CD14-positive monocyte (primary cell): ENCODE measurements at regions not wholly inside any gene's neighbourhood (a gene's known extent, or its start where the extent isn't known, plus 50 kb on each side); places are given as distances from the start of the nearest gene placed in this dataset.

ENCODE experiments used
- DNase-seq, 3 donors: peaks; one replicate each; pipeline ENCODE4 v3.0.0-alpha.2; 2011 to 2022
- H2AFZ ChIP-seq: 2 replicates; pipeline ENCODE4 v1.6.0; 2012; ENCODE audit warnings: mild to moderate bottlenecking, low read depth, low read length, inconsistent platforms; ENCODE audit not compliant: insufficient read depth, poor library complexity, severe bottlenecking
- H3K27ac ChIP-seq, 2 donors: 1 replicate in 1 of 2; 2 replicates in 1 of 2; pipeline ENCODE4 v1.5.1; 2012 to 2013; ENCODE audit warnings: low read length in 2 of 2, control low read depth in 1 of 2, inconsistent platforms in 1 of 2, low read depth in 1 of 2, mild to moderate bottlenecking in 1 of 2
- H3K27me3 ChIP-seq, 2 donors: one replicate each; pipeline versions ENCODE4 v1.6.0 to v1.6.1; 2011 to 2013; ENCODE audit warnings: low read length in 2 of 2; ENCODE audit not compliant: control insufficient read depth in 2 of 2, insufficient read depth in 2 of 2
- H3K36me3 ChIP-seq, 2 donors: replicated peaks in 1 of 2; 1 replicate in 1 of 2; 2 replicates in 1 of 2; pipeline versions ENCODE4 v1.5.1 to v1.6.1; 2012 to 2013; ENCODE audit warnings: low read length in 2 of 2, control low read depth in 1 of 2, inconsistent platforms in 1 of 2, mild to moderate bottlenecking in 1 of 2; ENCODE audit not compliant: insufficient read depth in 2 of 2, control insufficient read depth in 1 of 2
- H3K4me1 ChIP-seq, 2 donors: 1 replicate in 1 of 2; 2 replicates in 1 of 2; pipeline versions ENCODE4 v1.5.1 to v1.6.1; 2012 to 2013; ENCODE audit warnings: low read length in 2 of 2, control low read depth in 1 of 2, inconsistent platforms in 1 of 2, mild to moderate bottlenecking in 1 of 2, moderate library complexity in 1 of 2; ENCODE audit not compliant: insufficient read depth in 2 of 2, control insufficient read depth in 1 of 2
- H3K4me2 ChIP-seq: replicated peaks from 2 replicates; pipeline ENCODE3; 2012; ENCODE audit warnings: low read length, moderate library complexity, mild to moderate bottlenecking; ENCODE audit not compliant: poor library complexity, severe bottlenecking; ENCODE audit errors: extremely low read depth
- H3K4me3 ChIP-seq, 3 experiments: fragments of 200-600 bp in 1 of 3; sonication (generic) in 1 of 3; replicated peaks in 1 of 3; 1 replicate in 2 of 3; 2 replicates in 1 of 3; pipeline ENCODE4 v1.5.1; 2011 to 2013; ENCODE audit warnings: low read length in 3 of 3, mild to moderate bottlenecking in 3 of 3, control low read depth in 2 of 3, low read depth in 2 of 3, inconsistent platforms in 1 of 3, moderate library complexity in 1 of 3
- H3K79me2 ChIP-seq: 2 replicates; pipeline ENCODE4 v1.6.0; 2012; ENCODE audit warnings: mild to moderate bottlenecking, control low read depth, inconsistent platforms, low read length, moderate library complexity; ENCODE audit not compliant: insufficient read depth
- H3K9ac ChIP-seq: 2 replicates; pipeline ENCODE4 v1.6.0; 2017; ENCODE audit warnings: low read length, mild to moderate bottlenecking; ENCODE audit not compliant: insufficient read depth, poor library complexity, severe bottlenecking
- H3K9me3 ChIP-seq, 2 donors: replicated peaks in 1 of 2; 1 replicate in 1 of 2; 2 replicates in 1 of 2; pipeline versions ENCODE4 v1.5.1 to v1.6.1; 2012 to 2013; ENCODE audit warnings: low read length in 2 of 2, control low read depth in 1 of 2; ENCODE audit not compliant: control insufficient read depth in 1 of 2, insufficient read depth in 1 of 2
- H4K20me1 ChIP-seq: 2 replicates; pipeline ENCODE4 v1.6.0; 2012; ENCODE audit warnings: mild to moderate bottlenecking, low read length, control low read depth, moderate library complexity; ENCODE audit not compliant: insufficient read depth
- H3K27ac Mint-ChIP-seq, 7 donors: one replicate each; pipeline ENCODE4 v1.8.0; 2020; ENCODE audit warnings: mild to moderate bottlenecking in 7 of 7, mixed read lengths in 7 of 7, moderate library complexity in 6 of 7, inconsistent platforms in 2 of 7
- H3K27me3 Mint-ChIP-seq, 3 donors: one replicate each; pipeline ENCODE4 v1.8.0; 2021 to 2022; ENCODE audit warnings: low read depth in 3 of 3, mild to moderate bottlenecking in 3 of 3, mixed read lengths in 3 of 3, moderate library complexity in 3 of 3, inconsistent platforms in 1 of 3
- H3K36me3 Mint-ChIP-seq, 2 donors: one replicate each; pipeline ENCODE4 v1.8.0; 2020; ENCODE audit warnings: mixed read lengths in 2 of 2, inconsistent platforms in 1 of 2, mild to moderate bottlenecking in 1 of 2
- H3K4me1 Mint-ChIP-seq: one replicate; pipeline ENCODE4 v1.8.0; 2020; ENCODE audit warnings: mild to moderate bottlenecking, mixed read lengths
- H3K4me3 Mint-ChIP-seq, 2 donors: one replicate each; pipeline ENCODE4 v1.8.0; 2020; ENCODE audit warnings: mild to moderate bottlenecking in 2 of 2, mixed read lengths in 2 of 2, moderate library complexity in 1 of 2
- H3K9me3 Mint-ChIP-seq, 7 donors: one replicate each; pipeline ENCODE4 v1.8.0; 2020 to 2022; ENCODE audit warnings: mixed read lengths in 7 of 7, mild to moderate bottlenecking in 6 of 7, moderate library complexity in 6 of 7, inconsistent platforms in 2 of 7
- CTCF ChIP-seq: fragments of 200-600 bp; IDR thresholded peaks from one replicate; pipeline ENCODE4 v1.8.0; 2022; ENCODE audit warnings: antibody characterized with exemption, mild to moderate bottlenecking
- WGBS: methylation state at CpG from one replicate; pipeline ENCODE4 v1.1.5; 2013; ENCODE audit warnings: missing lambda C conversion rate; ENCODE audit not compliant: insufficient coverage; 5-methylcytosine and 5-hydroxymethylcytosine counted together
- intact Hi-C, 2 donors: fragments of 100-400 bp; cut with micrococcal nuclease; formaldehyde crosslinking; loops; one replicate each; pipeline versions ENCODE4 v1.15.0 to v1.15.1; 2023

GRCh38 chr14:97891515-97891914 lies 1094.3 kb downstream of the VRK1 start:
- WGBS, result 80% methylated on average over 1 of the region's 2 CpGs
- no peaks in the 10 kb centered on the region for H3K36me3 ChIP-seq
- Mint-ChIP-seq H3K27ac (no peak overlapping the region), H3K4me1 (no peaks in the 10 kb centered on the region), H3K27me3 (peaks cover 0 to 2% (median 0%) of the 10 kb centered on the region in 3 donors), H3K9me3 (peaks cover 3 to 17% (median 10%) of the 10 kb centered on the region in 7 donors), H3K4me3 (no peak overlapping the region), H3K36me3 (no peaks in the 10 kb centered on the region)
- H3K27me3 ChIP-seq, result no peaks in the 10 kb centered on the region
- H3K27ac ChIP-seq, result no peak overlapping the region
- DNase-seq, result no peak
- no peak overlapping the region for H3K9ac ChIP-seq
- H2AFZ ChIP-seq, result no peak overlapping the region
- H3K4me1 ChIP-seq, result no peaks in the 10 kb centered on the region
- intact Hi-C loops, result no loop called here
- H3K79me2 ChIP-seq, result no peaks in the 10 kb centered on the region
- H4K20me1 ChIP-seq, result no peaks in the 10 kb centered on the region
- H3K4me2 ChIP-seq, result no peak overlapping the region
- TF ChIP-seq CTCF, result no peak
- no peak overlapping the region for H3K4me3 ChIP-seq
- H3K9me3 ChIP-seq, result peaks cover 6 to 10% of the 10 kb centered on the region in 2 donors

- H3K4me1 ChIP-seq, result no peaks in the 10 kb centered on the region
- H3K9ac ChIP-seq, result no peak overlapping the region
- no peak overlapping the region for H3K27ac ChIP-seq
- H4K20me1 ChIP-seq, result no peaks in the 10 kb centered on the region
- Mint-ChIP-seq H3K9me3 (peaks cover 0 to 4% (median 3%) of the 10 kb centered on the region in 7 donors), H3K36me3 (no peaks in the 10 kb centered on the region), H3K4me3 (no peak overlapping the region), H3K4me1 (no peaks in the 10 kb centered on the region), H3K27me3 (peaks cover 0 to 2% (median 1%) of the 10 kb centered on the region in 3 donors), H3K27ac (no peak overlapping the region)
- no peak for TF ChIP-seq CTCF
- no peak for DNase-seq
- H3K79me2 ChIP-seq, result no peaks in the 10 kb centered on the region
- H2AFZ ChIP-seq, result no peak overlapping the region
- peaks cover 4 to 5% of the 10 kb centered on the region in 2 donors for H3K9me3 ChIP-seq
- H3K4me2 ChIP-seq, result no peak overlapping the region
- WGBS, result no CpG with 5 or more reads among the region's 4 CpGs
- no peaks in the 10 kb centered on the region for H3K36me3 ChIP-seq
- no peaks in the 10 kb centered on the region for H3K27me3 ChIP-seq
- intact Hi-C loops, result no loop called here
- no peak overlapping the region for H3K4me3 ChIP-seq
These were observed 1097.4 kb downstream of the VRK1 start for GRCh38 chr14:97894552-97894951.
